ENCODE measurements at regions not wholly inside any gene's neighbourhood (a gene's known extent, or its start where the extent isn't known, plus 50 kb on each side); places are given as distances from the start of the nearest gene placed in this dataset.
"Not testable (repeated sequence)": the region's sequence is repeated elsewhere in the genome, so short reads cannot be mapped to it uniquely, and the experiment has no call there.

GRCh38 chr14:34171431-34172172 is 220.7 kb upstream of the EGLN3 start:
- Mint-ChIP-seq H3K27me3 (no peaks in the 10 kb centered on the region), H3K9me3 (no peaks in the 10 kb centered on the region), H3K36me3 (ENCODE audit: low read depth) (no peaks in the 10 kb centered on the region), H3K4me1 (peaks cover 5% of the 10 kb centered on the region), H3K4me3 (no peak overlapping the region), H3K27ac (no peak overlapping the region)
- ATAC-seq (replicated peaks), result no peak

DNA sequence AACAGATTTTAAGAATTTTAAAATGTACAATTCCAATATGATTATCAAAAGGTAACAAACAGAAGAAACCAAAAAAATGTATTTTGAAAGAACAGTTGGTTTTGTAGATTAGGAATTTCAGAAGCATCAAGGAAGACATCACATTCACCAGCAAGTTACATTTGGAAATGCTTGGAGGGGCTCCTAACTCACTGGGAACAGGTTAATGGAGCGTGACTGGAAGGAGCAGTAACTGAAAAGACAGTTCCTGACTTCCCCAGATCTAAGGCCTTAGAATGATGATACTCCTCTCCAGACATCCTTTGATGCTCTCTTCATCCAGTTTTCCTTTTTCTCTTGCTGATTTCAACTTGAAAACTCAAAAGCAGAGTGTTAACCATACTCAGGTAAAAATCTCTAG is 220.0 kb upstream of the EGLN3 start:
- ATAC-seq (replicated peaks), result no peak
- no peak overlapping the region for H3K27ac Mint-ChIP-seq
- no peaks in the 10 kb centered on the region for H3K36me3 Mint-ChIP-seq (ENCODE audit: low read depth)
- H3K27me3 Mint-ChIP-seq, result no peaks in the 10 kb centered on the region
- H3K9me3 Mint-ChIP-seq, result no peaks in the 10 kb centered on the region
- H3K4me1 Mint-ChIP-seq, result peaks cover 5% of the 10 kb centered on the region
- H3K4me3 Mint-ChIP-seq, result no peak overlapping the region

DNA sequence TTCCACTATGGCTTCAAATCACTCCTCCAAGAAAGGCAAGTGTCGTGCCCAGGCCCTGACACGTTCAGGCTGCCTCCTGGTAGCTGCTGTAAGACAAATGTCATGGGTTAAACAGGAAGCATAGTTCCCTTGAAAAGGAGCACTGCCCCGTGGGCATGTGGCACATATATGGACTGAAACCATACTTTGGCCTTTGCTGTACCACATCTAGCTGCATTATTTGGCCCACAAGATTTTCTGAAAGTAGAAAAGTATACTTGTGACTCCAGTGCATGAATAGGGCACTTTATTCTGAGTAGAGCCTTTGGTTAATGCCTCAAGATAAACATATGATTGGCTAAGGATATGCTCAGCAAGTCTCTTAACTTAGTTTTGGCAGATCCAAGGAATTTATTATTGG is 218.7 kb upstream of the EGLN3 start:
- ATAC-seq (replicated peaks), result no peak
- Mint-ChIP-seq H3K27me3 (no peaks in the 10 kb centered on the region), H3K36me3 (ENCODE audit: low read depth) (no peaks in the 10 kb centered on the region), H3K4me1 (peaks cover 5% of the 10 kb centered on the region), H3K9me3 (no peaks in the 10 kb centered on the region), H3K4me3 (no peak overlapping the region), H3K27ac (no peak overlapping the region)

GRCh38 chr14:34168656-34169055 is 217.8 kb upstream of the EGLN3 start:
- no peak for ATAC-seq (replicated peaks)
- Mint-ChIP-seq H3K36me3 (ENCODE audit: low read depth) (no peaks in the 10 kb centered on the region), H3K27ac (peak overlapping the region; percentile 2)

DNA sequence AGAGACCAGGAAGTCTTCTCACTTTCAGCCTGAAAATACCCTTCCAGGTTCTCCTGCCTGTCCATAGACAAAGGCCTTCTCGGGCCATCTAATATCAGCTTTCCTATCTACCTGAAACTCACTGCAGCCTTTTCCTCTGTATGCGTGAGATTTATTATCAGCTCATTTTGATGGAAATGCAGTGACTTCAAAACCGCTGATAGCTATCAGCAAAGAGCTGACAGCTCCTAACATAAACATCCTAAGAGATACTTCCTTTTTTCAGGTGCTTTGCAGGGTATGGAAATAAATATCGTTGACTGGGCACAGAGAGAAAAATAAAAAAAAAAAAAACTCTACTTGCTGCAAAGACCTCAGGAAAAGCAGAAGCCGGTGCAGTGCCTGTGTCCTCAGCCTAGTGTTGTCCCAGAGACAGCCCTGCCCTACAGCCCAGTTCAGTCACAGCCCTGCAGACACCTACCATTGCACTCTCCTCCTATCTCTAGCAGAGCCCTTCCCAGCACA is 215.0 kb upstream of the EGLN3 start:
- Mint-ChIP-seq H3K27me3 (no peaks in the 10 kb centered on the region), H3K4me1 (peaks cover 11% of the 10 kb centered on the region), H3K36me3 (ENCODE audit: low read depth) (no peaks in the 10 kb centered on the region), H3K27ac (no peak overlapping the region), H3K4me3 (no peak overlapping the region), H3K9me3 (no peaks in the 10 kb centered on the region)
- ATAC-seq (replicated peaks), result no peak

More at GRCh38 chr14:34168656-34169055, 217.8 kb upstream of the EGLN3 start:
- H3K9me3 Mint-ChIP-seq, result no peaks in the 10 kb centered on the region
- no peaks in the 10 kb centered on the region for H3K27me3 Mint-ChIP-seq
- H3K4me3 Mint-ChIP-seq, result no peak overlapping the region
- peaks cover 5% of the 10 kb centered on the region for H3K4me1 Mint-ChIP-seq

GRCh38 chr14:34164162-34164864 is 213.4 kb upstream of the EGLN3 start:
- Mint-ChIP-seq H3K4me3 (no peak overlapping the region), H3K4me1 (peaks cover 11% of the 10 kb centered on the region), H3K36me3 (ENCODE audit: low read depth) (no peaks in the 10 kb centered on the region), H3K27me3 (no peaks in the 10 kb centered on the region), H3K27ac (no peak overlapping the region), H3K9me3 (no peaks in the 10 kb centered on the region)
- ATAC-seq (replicated peaks), result no peak

DNA sequence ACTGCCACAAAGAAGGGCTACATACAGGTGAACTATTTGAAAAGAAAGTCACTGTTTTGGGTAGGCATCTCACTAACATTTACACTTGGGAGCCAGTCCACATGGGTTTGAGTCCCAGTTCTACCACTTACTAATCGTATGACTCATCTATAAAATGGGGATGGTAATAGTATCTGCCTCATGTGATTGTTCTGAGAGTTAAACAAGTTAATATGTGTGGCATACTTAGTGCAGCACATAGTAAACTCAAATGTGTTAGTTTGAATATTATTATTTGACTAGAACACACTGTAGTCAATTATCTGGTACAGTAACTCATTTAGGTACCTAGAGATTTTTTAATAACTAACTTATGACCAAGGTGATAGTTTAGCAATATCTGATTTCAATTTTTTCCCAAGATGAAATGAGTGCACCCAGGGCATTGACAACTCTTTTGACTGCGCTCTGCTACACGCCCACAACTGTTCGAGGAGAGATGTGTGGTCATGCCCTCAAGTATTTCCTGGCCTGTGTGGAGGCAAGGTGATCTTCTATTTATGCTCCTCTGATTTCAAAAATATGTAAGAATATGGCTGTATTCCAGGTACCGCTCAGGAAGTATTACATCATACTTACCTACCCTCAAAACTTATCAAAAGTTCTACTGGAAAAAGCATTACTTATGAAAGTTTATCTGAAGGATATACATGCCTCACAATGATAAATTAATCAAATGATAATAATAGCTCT is 210.6 kb upstream of the EGLN3 start:
- peak; percentile 84 for ATAC-seq (replicated peaks)
- Mint-ChIP-seq H3K36me3 (ENCODE audit: low read depth) (no peaks in the 10 kb centered on the region), H3K27ac (peak overlapping the region; percentile 26), H3K4me3 (peak overlapping the region; percentile 25), H3K4me1 (peaks cover 6% of the 10 kb centered on the region), H3K9me3 (no peaks in the 10 kb centered on the region), H3K27me3 (no peaks in the 10 kb centered on the region)

DNA sequence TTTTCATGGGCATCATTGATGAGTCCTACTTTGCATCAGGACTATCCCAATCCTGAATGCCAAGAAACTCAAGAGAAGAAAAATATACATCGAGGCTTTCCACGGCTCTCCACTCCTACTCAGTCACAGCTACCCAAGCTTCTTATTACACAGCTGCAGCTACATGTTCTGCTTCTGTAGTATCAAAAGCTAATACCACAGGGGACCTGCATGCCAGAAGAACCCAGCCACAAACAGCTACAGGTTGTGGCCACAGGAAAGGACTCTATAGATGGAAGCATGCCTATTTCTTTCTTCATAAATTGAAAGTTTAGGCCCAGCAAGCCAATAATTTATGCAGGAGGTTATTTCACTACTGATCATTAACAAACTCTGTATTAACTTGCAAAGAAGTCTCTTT is 209.7 kb upstream of the EGLN3 start:
- H3K27ac Mint-ChIP-seq, result no peak overlapping the region
- no peaks in the 10 kb centered on the region for H3K9me3 Mint-ChIP-seq
- H3K4me3 Mint-ChIP-seq, result no peak overlapping the region
- no peak for ATAC-seq (replicated peaks)
- H3K27me3 Mint-ChIP-seq, result no peaks in the 10 kb centered on the region
- peaks cover 6% of the 10 kb centered on the region for H3K4me1 Mint-ChIP-seq
- no peaks in the 10 kb centered on the region for H3K36me3 Mint-ChIP-seq (ENCODE audit: low read depth)

DNA sequence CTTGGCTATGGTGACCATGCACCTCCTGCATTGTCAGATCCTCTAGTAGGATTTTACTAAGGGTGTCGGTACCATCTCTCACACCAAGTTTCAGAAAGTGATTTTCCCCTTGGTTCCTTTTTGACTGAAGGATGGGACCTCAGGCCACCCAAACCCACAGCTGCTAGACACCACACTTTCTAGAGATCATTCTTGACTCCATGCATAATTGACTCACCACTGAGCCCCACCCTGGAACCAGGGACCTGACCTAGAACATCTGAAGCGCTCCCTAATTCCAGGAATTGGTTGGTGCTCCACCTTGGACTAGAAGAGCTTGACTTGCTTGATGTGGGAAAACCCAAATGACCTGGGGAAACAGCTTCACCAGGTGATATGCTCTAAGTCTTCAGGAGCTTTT is 206.8 kb upstream of the EGLN3 start:
- Mint-ChIP-seq H3K36me3 (ENCODE audit: low read depth) (no peaks in the 10 kb centered on the region), H3K4me1 (peaks cover 6% of the 10 kb centered on the region), H3K4me3 (no peak overlapping the region)

DNA sequence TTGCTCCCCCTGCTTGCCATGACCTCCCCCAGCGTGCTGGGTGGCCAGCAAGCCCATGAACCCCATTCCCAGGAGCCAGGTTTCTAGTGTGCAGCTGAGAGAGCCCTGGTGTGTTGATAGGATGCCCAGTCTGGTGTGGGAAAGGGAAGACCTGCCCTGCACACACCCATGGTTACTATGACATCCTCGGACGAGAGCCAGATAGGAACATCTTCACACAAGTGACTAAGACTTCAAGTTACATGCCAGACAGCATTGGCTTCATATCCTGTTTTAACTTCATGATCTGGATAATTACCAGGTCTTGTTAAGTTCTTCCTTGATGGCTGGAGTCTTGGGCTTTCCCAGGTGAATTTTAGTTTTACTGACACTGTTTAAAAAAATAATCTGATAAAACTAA is 196.6 kb upstream of the EGLN3 start:
- no peaks in the 10 kb centered on the region for H3K9me3 Mint-ChIP-seq
- H3K4me1 Mint-ChIP-seq, result no peaks in the 10 kb centered on the region
- no peak overlapping the region for H3K27ac Mint-ChIP-seq
- H3K36me3 Mint-ChIP-seq (ENCODE audit: low read depth), result no peaks in the 10 kb centered on the region
- no peak for ATAC-seq (replicated peaks)
- H3K27me3 Mint-ChIP-seq, result no peaks in the 10 kb centered on the region
- no peak overlapping the region for H3K4me3 Mint-ChIP-seq

More for the DNA sequence above, 206.8 kb upstream of the EGLN3 start:
- no peaks in the 10 kb centered on the region for H3K9me3 Mint-ChIP-seq
- ATAC-seq (replicated peaks), result peak; percentile 58
- H3K27me3 Mint-ChIP-seq, result no peaks in the 10 kb centered on the region
- no peak overlapping the region for H3K27ac Mint-ChIP-seq

DNA sequence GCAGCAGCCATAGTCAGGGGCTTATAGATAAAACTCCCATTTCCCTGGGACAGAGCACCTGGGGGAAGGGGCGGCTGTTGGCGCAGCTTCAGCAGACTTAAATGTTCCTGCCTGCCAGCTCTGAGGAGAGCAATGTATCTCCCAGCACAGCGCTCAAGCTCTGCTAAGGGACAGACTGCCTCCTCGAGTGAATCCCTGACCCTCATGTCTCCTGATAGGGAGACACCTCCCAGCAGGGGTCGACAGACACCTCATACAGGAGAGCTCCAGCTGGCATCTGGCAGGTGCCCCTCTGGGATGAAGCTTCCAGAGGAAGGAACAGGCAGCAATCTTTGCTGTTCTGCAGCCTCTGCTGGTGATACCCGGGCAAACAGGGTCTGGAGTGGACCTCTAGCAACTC is 189.3 kb upstream of the EGLN3 start:
- not testable (repeated sequence) for H3K36me3 Mint-ChIP-seq (ENCODE audit: low read depth)

GRCh38 chr14:34139160-34140121 is 188.6 kb upstream of the EGLN3 start:
- H3K27me3 Mint-ChIP-seq; H3K27ac Mint-ChIP-seq; H3K4me1 Mint-ChIP-seq; ATAC-seq (replicated peaks); H3K4me3 Mint-ChIP-seq; H3K36me3 Mint-ChIP-seq (ENCODE audit: low read depth): not testable (repeated sequence)
- H3K9me3 Mint-ChIP-seq, result peaks cover 11% of the 10 kb centered on the region

More for the DNA sequence above, 189.3 kb upstream of the EGLN3 start:
- not testable (repeated sequence) for ATAC-seq (replicated peaks); H3K4me1 Mint-ChIP-seq; H3K27me3 Mint-ChIP-seq; H3K4me3 Mint-ChIP-seq; H3K27ac Mint-ChIP-seq
- peaks cover 11% of the 10 kb centered on the region for H3K9me3 Mint-ChIP-seq

DNA sequence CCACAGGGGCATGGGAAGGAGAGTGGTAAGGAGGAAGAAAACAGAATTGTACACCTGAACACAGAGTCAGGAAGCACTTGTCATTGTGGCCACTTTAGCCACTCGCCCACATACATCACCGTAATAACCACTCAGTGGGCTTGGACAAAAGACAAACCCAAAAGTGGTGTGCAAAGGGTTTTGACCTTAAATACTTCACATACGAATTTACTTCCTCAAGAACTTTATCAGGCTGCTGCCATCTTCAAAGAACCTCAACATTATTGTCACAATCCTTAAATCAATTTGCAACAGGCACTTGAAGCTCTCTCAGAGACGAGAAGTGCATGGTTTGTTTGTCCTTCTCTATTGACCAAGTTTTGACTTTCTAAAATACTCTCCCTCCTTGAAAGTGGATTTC is 187.3 kb upstream of the EGLN3 start:
- no peak overlapping the region for H3K27ac Mint-ChIP-seq
- no peaks in the 10 kb centered on the region for H3K4me1 Mint-ChIP-seq
- ATAC-seq (replicated peaks), result no peak
- no peaks in the 10 kb centered on the region for H3K36me3 Mint-ChIP-seq (ENCODE audit: low read depth)
- H3K4me3 Mint-ChIP-seq, result no peak overlapping the region
- H3K9me3 Mint-ChIP-seq, result peaks cover 11% of the 10 kb centered on the region
- no peaks in the 10 kb centered on the region for H3K27me3 Mint-ChIP-seq
